ENCODE measurements at regions not wholly inside any gene's neighbourhood (a gene's known extent, or its start where the extent isn't known, plus 50 kb on each side); places are given as distances from the start of the nearest gene placed in this dataset.

- TF ChIP-seq CTCF (IDR thresholded peaks at IDR 0.05): no peak
- no peak for TF ChIP-seq POLR2A (IDR thresholded peaks at IDR 0.05)
Observed at GRCh38 chr6:150694889-150695288, 95.2 kb downstream of the PLEKHG1 start.
